Stimulated activated CD4-positive, alpha-beta T cell treated with anti-CD3 and anti-CD28 coated beads, Interleukin-15, amount 100 ng/mL, for 24 hours (primary cell): ENCODE measurements at regions not wholly inside any gene's neighbourhood (a gene's known extent, or its start where the extent isn't known, plus 50 kb on each side); places are given as distances from the start of the nearest gene placed in this dataset.

Experiments used
- DNase-seq: peaks from one replicate; pipeline ENCODE4 v3.0.0-alpha.2; 2020

- DNase-seq, result no peak
These were observed 161.7 kb downstream of the OPA1 start for GRCh38 chr3:193754719-193755118.

- no peak for DNase-seq
These were observed 163.5 kb downstream of the OPA1 start for GRCh38 chr3:193756536-193756935.

- DNase-seq, result no peak
These were observed 164.4 kb downstream of the OPA1 start for GRCh38 chr3:193757457-193757856.

GRCh38 chr3:193761969-193762368 is 169.0 kb downstream of the OPA1 start:
- no peak for DNase-seq

GRCh38 chr3:193762657-193763056 is 169.6 kb downstream of the OPA1 start:
- DNase-seq, result no peak

- DNase-seq, result no peak
These were observed 172.0 kb downstream of the OPA1 start for GRCh38 chr3:193764959-193765358.

- no peak for DNase-seq
These were observed 174.5 kb downstream of the OPA1 start for GRCh38 chr3:193767353-193768069.

GRCh38 chr3:193768070-193768394 is 175.0 kb downstream of the OPA1 start:
- no peak for DNase-seq

- DNase-seq, result no peak
These were observed 176.4 kb downstream of the OPA1 start for GRCh38 chr3:193769437-193769836.

GRCh38 chr3:193771011-193771652 is 178.1 kb downstream of the OPA1 start:
- no peak for DNase-seq

- no peak for DNase-seq
These were observed 178.8 kb downstream of the OPA1 start for GRCh38 chr3:193771653-193772421.

- DNase-seq, result no peak
These were observed 179.4 kb downstream of the OPA1 start for GRCh38 chr3:193772422-193772763.

- no peak for DNase-seq
These were observed 180.5 kb downstream of the OPA1 start for GRCh38 chr3:193773266-193774220.

GRCh38 chr3:193774272-193774915 is 181.4 kb downstream of the OPA1 start:
- no peak for DNase-seq

- no peak for DNase-seq
These were observed 181.9 kb downstream of the OPA1 start for GRCh38 chr3:193774916-193775285.

- DNase-seq, result no peak
These were observed 182.5 kb downstream of the OPA1 start for GRCh38 chr3:193775421-193776077.

- no peak for DNase-seq
These were observed 183.8 kb downstream of the OPA1 start for GRCh38 chr3:193776626-193777358.

- DNase-seq, result no peak
These were observed 184.5 kb downstream of the OPA1 start for GRCh38 chr3:193777524-193777923.

GRCh38 chr3:193778676-193779075 is 185.7 kb downstream of the OPA1 start:
- no peak for DNase-seq

- no peak for DNase-seq
These were observed 186.9 kb downstream of the OPA1 start for GRCh38 chr3:193779933-193780332.

- no peak for DNase-seq
These were observed 187.4 kb downstream of the OPA1 start for GRCh38 chr3:193780397-193780796.
